HG02571 (cell line): ENCODE measurements at regions not wholly inside any gene's neighbourhood (a gene's known extent, or its start where the extent isn't known, plus 50 kb on each side); places are given as distances from the start of the nearest gene placed in this dataset.
"Not testable (repeated sequence)": the region's sequence is repeated elsewhere in the genome, so short reads cannot be mapped to it uniquely, and the experiment has no call there.

Experiments used
- ATAC-seq: cut with Tn5 transposase; IDR thresholded peaks from one replicate; pipeline ENCODE4 v1.9.1; 2021; ENCODE audit warnings: mild to moderate bottlenecking, moderate library complexity; ENCODE audit not compliant: unreplicated experiment

GRCh38 chr6:149233056-149233715 lies 84.3 kb upstream of the TAB2 start:
- no peak for ATAC-seq

DNA sequence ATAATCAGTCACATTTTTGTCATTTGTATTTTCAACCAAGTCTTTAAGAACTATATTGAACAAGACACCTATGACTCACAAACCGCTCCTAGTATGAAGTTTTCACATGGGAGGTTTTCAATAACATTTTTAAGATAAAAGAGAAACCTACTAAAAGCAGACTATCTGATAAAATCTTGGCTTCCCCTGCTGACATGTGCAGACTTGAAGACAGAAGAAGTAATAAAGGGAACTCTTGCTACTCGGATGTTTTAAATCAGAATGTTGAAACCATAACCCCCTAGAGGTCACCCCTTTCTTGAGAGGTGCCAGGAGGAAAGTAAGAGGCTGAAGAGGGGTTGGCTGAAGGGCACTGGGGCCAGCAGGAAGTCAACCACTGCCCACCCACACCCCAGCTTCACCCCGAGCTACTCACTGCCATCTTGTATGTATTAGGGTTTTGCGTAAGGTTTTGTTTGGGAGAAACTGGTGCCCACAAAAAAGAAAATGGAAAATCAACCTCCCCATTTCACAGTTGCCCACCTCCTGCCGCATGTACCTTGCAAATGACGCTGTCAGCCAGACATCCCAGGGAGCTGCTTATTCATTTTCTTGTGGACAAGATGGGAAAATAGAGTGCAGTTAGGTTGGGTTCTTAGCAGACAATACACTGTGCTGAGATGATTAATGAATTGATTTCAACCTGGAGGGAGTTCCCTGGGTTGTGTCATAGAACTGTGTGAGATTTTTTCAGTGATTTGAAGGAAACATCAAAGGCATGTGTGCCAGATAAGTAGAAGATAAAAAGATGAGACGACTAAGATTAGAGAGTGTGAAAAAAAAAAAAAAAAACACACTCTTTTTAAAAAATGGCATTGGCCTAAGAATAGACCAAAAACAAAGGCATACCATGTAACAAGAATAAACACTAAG lies 83.2 kb upstream of the TAB2 start:
- ATAC-seq: no peak

DNA sequence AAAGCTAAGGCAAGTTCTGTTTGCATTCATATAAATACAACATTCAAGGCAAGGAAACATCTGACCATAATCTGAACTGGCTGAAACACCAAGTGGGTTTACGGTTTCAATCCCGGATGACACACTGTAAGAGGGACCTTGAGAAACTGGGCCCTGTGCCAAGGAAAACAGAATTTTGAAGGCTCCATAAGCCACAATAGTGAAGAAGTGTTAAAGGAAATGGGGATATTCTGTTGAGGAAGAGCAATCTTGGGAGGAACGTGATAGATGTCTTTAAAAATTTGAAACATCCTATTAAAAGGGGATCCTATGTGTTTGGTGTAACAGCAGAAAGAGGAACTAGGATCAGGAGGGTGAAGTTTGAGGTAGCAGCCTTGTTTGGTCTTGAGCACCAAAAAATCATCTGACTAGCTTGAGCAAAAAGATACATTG lies 82.4 kb upstream of the TAB2 start:
- ATAC-seq: peak; percentile 78

- no peak for ATAC-seq
Observed at GRCh38 chr6:149236589-149236988, 80.9 kb upstream of the TAB2 start.

DNA sequence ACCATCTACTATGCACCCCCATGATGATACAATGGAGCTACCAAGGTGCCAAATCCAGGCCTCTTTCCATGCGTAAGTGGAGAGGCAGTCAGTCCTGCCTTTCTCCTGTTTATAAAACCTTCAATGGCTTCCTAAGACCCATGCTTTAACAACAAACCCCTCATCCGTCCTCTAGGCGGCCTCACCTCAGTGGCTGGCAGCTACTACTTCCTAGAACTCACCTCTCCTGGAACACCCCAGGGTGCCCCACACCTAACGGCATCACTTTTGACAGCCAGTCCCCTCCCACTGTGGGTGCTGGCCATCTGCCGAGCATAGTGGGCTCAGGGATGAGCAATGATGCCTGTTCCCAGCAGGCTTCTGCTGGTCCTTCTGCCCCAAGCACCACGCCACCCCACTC lies 80.0 kb upstream of the TAB2 start:
- ATAC-seq: no peak

- ATAC-seq: no peak
Observed at GRCh38 chr6:149239573-149240209, 77.8 kb upstream of the TAB2 start.

GRCh38 chr6:149242883-149243282 lies 74.6 kb upstream of the TAB2 start:
- no peak for ATAC-seq

GRCh38 chr6:149244105-149244504 lies 73.4 kb upstream of the TAB2 start:
- ATAC-seq: no peak

DNA sequence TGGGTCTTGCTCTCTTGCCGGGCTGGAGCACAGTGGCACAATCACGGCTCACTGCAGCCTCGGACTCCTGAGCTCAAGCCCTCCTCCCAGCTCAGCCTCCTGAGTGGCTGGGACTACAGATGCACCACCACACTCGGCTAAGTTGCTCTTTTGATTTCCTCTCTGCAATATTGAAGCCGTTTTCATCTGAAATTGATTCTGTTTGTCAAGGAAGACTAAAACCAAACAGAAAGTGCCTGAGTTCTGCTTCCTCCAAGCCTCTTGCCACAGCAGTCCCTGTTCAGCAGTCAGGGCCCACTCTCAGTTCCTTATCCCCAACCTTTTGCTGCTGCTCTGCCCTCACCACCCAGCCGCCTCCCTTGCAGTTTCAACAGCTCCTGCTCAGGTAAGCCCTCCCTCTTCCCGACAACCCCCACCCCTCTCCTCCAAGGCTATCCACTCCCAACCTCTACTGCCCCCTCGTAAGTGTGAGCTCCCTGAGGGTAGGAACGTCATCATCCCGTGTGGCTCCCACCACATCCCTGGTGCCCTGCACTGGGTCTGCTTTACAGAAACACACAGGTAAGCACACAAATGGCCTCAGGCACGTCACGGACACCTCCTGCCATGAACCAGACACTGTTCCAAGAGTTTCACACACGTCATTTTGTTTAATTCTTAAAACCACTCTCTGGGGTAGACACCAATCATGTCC lies 70.7 kb upstream of the TAB2 start:
- peak; percentile 87 for ATAC-seq

GRCh38 chr6:149247385-149247763 lies 70.1 kb upstream of the TAB2 start:
- ATAC-seq: no peak

GRCh38 chr6:149248263-149248662 lies 69.2 kb upstream of the TAB2 start:
- not testable (repeated sequence) for ATAC-seq

GRCh38 chr6:149248693-149249369 lies 68.7 kb upstream of the TAB2 start:
- ATAC-seq: no peak

DNA sequence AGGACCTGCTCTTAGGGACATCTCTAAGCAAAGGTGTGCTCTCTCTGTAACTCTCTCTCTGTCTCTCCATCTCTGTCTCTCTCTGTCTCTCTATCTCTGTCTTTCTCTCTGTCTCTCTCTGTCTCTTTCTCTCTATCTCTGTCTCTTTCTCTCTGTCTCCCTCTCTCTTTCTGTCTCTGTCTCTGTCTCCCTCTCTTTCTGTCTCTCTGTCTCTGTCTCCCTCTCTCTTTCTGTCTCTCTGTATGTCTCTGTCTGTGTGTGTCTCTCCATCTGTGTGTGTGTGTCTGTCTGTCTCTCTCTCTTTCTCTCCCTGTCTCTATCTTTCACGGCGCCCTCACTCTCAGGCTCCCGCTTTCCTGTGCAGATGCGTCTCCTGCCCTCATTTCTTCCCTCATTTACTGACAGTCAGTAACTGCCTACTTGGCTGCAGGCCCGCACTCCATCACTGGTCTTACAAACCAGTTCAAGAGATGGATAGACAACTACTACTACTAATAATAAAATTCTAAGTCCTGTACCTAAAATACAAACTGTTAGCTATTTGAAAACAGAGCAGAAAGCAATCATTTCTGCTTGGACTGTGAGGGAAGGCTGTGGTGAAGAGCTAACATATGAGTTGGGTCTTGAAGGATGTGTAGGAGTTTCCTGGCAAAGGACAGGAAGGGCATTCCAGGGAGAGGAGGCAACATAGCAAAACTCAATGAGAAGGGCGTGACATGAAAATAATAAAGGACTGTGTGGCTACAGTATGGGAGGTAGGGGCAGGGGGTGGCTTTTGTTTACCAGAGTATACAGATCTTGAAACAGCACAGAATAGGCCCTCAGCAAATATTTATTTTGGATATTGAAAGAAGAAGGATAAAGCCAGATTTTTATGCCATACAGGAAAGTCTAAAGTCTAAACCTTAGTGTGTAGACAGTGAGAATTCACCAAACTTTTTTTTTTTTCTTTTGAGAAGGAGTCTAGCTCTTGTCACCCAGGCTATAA lies 67.8 kb upstream of the TAB2 start:
- no peak for ATAC-seq

DNA sequence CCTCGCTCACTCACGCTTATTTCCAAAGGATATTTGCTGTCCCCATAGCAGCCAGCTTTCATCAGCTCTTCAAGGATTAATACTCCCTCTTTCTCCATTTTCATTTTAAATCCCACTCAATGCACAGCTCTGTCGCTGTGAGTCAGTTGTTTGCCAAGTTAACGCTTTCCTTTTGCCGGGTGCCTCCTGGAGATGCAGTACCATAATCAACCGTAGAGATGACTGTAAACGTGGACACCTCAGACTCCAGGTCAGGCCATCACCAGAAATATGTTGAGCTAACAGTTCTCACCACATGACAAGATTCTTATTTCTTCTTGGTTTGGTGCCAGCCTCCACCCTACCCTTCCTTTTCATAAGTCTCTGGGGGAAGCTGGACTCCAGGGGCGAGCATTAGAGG lies 66.6 kb upstream of the TAB2 start:
- no peak for ATAC-seq

GRCh38 chr6:149252622-149253021 lies 64.9 kb upstream of the TAB2 start:
- no peak for ATAC-seq

GRCh38 chr6:149254253-149254652 lies 63.3 kb upstream of the TAB2 start:
- no peak for ATAC-seq

DNA sequence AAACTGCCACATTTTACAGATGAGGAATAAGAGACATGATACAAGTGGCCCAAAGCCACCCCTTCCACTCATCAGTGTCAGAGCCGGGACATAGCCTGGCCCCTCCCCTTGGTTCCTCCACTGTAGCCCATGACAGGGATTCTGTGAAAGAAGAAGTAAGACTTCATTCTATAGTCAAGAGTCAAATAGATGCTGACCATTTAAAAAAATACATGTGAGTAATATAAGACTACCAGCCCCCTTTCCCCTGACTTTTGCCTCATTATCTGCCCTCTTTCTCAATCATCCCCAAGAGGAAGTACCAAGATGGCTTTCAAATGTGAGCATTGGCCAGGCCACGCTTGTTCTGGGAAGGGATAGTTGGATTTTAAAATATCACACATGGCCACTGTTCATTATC lies 57.8 kb upstream of the TAB2 start:
- no peak for ATAC-seq

DNA sequence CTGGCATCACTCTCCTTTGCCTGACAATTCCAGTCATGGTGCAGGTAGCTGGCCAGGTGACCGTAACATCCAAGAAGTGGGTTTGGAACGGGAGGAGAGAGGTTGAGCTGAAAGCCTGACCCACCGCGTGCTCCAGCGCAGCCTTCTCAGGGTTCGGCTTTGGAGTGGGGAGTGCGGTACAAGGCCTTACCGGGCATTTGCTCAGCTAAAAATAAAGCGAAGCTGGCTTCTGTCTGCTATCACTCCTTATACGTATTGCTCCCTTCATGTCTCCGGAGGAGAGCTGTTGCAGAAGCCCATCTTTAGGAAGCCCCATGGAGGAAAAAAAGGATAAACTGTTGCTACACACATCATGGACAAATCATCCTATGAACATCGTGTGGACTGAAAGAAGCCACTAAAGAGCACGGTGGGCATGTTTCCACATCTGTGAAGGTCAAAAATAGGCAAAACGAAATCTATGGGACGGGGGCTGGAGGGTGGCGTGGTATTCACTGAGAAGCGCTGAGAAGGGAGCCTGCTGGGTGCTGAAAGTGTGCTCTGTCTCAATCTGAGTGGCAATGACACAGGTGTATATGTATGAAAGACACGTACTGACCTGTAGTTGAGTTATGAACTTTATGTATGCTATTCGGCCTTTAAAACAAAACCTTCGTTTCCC lies 57.2 kb upstream of the TAB2 start:
- ATAC-seq: no peak
